ENCODE measurements at regions not wholly inside any gene's neighbourhood (a gene's known extent, or its start where the extent isn't known, plus 50 kb on each side); places are given as distances from the start of the nearest gene placed in this dataset.
A peak's percentile ranks its signal among the peaks of the same experiment; 100 is the strongest.

- no peak for DNase-seq
These were observed 52.6 kb upstream of the ASB17 start for GRCh38 chr1:75984781-75985180.

GRCh38 chr1:75985827-75986226 lies 53.6 kb upstream of the ASB17 start:
- no peak for DNase-seq

GRCh38 chr1:75986478-75986877 lies 54.3 kb upstream of the ASB17 start:
- DNase-seq: no peak

- no peak for DNase-seq
These were observed 56.9 kb upstream of the ASB17 start for GRCh38 chr1:75989121-75989520.

DNA sequence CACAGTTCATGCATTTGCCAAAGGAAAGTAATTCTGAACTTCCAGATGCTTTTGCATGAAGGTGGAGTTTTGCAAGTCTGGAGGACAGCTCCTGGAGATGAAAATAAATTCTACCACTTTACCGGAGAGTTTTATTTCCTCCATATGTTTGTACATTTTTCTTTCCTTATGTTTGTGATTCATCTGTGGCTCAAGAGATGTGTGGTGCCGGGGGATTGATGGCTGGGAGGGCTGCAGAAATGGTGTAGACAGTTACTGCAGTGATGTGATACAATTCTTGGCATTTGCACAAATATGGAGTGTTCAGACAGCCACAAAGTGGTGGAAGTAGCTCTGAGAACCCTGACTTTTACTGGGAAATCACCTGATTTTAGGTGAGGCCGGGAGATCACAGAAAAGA lies 58.5 kb upstream of the ASB17 start:
- peak; percentile 83 for DNase-seq

DNA sequence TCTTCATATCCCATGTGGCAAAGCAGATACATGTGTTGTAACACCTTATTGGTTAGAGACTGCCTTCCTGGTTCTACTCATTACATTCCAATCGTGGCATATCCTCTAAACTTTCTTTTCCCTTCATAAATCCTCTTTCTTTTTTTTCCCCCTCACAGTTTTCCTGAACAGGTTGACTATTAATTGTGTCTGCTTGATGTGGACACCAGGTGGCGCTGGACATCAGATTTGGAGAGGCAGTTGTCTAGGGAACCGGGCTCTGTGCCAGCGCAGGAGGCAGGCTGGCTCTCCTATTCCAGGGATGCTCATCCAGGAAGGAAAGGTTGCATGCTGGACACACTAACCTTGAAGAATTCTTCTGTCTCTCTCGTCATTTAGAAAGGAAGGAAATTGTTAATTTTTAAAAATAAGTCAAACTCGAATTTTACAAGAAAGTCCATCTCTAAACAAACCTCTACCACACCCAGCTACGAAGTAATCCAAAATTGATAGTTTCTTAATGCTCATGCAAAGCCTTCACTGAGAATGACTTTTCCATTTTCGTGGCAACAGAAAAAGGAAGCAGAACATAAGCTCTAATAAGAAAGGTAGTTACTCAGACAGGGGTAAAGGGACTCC lies 59.4 kb upstream of the ASB17 start:
- DNase-seq: peak; percentile 89

DNA sequence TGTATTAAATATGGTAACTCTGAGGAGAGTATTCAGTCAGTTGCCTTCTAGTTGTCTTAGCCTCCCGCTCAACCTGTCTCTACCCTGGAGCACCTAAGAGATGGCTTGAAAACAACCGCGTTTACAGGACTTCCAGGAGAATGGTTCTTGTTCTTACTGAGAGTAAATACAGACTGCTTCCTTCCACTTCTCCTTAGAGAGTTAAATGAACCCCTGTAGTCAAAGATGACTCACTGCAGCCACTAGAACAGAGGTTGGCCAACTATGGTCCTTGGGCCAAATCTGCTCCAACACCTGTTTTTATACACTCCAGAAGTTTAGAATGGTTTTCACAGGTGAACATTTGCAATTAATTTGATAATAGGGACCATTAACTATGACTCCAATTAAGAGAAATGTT lies 60.1 kb upstream of the ASB17 start:
- no peak for DNase-seq

- DNase-seq: no peak
These were observed 61.5 kb upstream of the ASB17 start for GRCh38 chr1:75993661-75994060.

GRCh38 chr1:75996196-75996595 lies 64.0 kb upstream of the ASB17 start:
- DNase-seq: peak; percentile 43

- DNase-seq: no peak
These were observed 66.8 kb upstream of the ASB17 start for GRCh38 chr1:75999034-75999433.

DNA sequence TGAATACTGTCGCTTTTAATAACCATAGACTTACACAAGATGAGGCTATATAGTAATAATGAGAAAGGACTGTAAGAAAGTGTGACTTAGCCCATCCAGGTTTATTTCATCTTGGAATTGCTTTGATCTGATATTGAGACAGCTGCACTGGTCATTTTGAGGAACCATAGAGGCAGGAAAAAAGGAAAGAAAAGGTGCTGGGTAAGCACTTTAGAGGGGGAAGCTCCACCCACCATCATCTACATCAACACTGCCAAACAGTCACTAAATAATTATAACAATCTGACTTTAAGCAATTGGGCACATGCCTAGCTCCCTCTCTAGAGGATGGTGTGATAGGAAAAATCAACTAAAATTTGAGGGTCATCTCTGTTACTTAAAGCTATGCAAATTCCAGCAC lies 70.6 kb upstream of the ST6GALNAC3 start:
- no peak for DNase-seq

DNA sequence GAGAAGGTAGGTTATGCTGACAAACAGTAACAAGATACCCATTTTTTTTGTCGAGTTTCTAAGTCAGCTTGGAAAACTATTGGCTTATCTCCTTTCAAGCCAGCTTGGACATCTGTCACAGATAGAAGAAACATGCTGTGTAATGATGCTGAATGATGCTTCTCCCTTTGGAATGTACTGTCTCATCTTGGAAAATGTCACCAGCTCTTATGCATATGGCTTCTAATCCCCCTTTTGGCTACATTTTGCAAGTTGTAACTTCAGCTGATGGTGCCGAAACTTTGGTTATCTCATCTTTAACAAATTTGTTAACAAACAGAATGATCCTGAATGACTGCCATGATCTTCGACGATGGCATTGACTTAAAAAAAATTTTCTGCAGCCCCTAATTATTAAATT lies 68.8 kb upstream of the ST6GALNAC3 start:
- peak; percentile 31 for DNase-seq

DNA sequence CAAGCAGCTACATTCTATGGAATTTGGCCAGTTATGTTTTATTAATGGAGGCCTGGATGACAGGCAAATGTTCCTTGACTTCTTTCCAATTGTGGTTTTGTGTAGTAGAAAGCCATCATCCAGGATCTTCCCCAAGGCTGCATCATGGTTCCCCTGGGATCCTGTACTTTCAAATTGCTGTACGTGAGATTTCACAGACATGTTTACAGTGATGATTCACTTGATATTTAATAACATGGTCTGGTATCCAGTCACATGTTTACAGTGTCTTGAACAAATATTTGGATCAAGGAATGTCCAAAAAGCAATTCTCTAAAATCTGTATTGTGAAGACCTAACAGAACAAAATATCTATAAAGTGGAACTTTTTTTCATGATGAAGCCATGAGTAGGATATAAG lies 68.3 kb upstream of the ST6GALNAC3 start:
- DNase-seq: peak; percentile 97

DNA sequence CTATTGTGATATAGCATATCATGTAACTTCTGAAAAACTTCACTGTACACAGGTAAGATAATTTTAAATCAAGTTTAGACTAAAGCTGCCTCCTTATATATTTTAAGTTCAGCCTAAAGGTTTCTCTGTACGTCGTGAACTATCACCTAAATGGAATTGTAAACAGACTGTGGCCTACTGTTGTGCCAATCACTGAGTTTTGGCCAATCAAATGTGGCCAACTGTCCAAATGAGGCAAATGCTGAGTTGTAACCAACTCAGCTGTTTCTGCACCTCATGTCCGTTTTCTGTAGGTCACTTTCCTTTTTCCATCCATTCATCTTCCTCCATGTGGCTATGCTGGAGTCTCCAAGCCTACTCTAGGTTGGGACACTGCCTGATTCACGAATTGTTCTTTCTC lies 63.7 kb upstream of the ST6GALNAC3 start:
- no peak for DNase-seq

DNA sequence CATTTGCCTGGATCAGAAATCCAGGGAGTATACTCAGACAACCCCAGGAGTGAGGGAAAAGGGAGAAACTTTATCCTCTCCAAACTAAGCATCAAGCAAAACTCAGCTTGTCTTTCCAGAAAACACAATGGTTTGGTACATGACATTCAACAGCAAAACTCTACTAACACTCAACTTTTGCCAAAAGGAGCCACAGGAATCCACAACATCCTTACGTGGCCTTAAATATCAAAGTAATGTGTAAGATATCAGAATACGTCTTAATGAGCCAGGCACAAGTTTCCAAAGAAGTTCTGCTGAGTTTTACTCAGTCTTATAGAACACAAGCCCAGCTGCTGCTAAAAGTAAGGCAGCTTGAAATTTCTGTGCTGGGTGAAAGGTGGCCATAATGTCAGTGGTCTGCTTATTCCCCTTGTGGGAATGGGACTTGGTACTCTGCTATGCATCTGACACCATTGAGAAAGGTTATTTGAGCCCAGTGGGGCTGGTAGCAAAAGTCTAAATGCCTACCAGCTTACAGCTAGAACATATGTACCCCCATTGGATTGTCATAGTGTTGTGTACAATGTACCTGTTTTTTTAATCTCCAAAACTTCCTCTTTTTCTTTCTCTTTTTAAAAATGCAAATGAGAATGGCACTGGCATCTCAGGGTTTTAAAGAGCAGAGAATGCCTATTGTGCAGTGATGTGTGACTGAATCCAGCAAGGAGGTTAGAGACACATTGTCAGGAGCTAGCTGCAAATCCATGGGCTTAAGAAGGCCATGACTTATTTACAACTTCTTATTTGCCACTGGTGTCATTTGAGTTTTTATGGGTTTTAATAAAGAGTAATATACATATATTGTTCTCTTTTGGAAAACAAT lies 62.0 kb upstream of the ST6GALNAC3 start:
- peak; percentile 60 for DNase-seq

DNA sequence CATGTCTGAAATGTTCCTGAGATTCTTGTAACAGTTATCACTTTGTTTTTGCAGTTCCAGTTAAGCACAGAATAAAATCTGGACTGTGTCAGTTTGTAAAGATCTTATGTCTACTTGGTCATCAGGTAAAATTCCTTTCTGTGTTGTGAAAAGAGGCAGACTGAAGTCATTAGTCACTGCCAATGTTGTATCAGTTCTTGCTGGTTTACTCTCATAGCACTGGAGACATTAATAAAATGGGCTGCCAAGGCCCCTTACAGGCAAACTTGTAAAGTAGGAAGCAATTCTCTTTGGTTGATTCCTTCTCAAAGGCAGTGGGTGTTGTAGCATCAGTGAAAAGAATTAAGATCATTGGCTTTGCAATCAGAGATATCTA lies 61.4 kb upstream of the ST6GALNAC3 start:
- no peak for DNase-seq

DNA sequence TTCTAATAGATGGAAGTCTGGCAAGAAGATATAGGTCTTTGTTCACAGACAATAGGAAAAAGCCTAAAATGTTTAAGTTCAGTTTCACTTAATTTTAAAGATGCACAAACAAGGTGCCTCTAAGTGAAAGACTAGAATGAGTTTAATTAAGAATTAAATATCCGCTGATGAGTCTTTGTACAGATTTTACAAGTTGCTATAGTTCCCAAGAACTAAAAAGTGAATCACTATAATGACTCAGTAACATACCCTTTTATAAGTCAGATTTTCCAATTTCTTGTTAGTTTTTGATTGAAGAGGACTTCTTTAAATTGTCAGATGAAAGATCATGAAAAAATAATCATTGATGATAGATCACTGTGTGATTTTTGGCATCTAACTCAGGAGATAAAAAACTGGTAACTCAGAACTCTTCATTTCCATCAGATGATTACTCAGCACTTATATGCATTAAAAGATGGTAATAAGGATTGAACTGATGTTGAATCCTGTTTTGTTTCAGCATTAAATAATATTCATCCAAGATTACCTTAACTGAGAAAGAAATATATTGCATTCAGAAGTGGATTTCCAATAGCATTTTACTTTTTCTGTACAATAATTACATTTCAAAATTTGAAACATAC lies 59.0 kb upstream of the ST6GALNAC3 start:
- no peak for DNase-seq

DNA sequence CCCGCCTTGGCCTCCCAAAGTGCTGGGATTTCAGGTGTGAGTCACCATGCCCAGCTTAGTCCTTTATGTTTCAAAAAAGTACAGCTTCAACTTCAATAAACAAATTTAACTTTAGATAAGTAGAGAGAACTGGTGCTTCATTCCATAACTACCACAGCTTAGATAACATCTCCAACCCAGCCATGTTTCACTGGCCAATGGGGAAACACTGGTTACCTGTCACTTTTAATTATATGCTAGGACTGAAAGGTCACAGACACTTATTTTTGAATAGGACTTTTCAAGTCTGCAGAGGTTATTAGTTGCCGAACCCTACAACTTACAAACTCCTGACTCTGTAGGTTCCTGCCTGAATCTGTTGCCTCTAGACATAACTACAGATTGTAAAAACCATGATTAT lies 56.5 kb upstream of the ST6GALNAC3 start:
- no peak for DNase-seq

- no peak for DNase-seq
These were observed 52.7 kb upstream of the ST6GALNAC3 start for GRCh38 chr1:76021846-76022245.

- DNase-seq: peak; percentile 64
These were observed 50.7 kb upstream of the ST6GALNAC3 start for GRCh38 chr1:76023669-76024435.

All from fibroblast of upper back skin (primary cell).